PC-3 (cell line): ENCODE measurements at regions not wholly inside any gene's neighbourhood (a gene's known extent, or its start where the extent isn't known, plus 50 kb on each side); places are given as distances from the start of the nearest gene placed in this dataset.

Experiments
- ATAC-seq: fragments of 200-7000 bp; cut with Tn5 transposase; 2 replicates; pipeline ENCODE4 v1.9.1; 2020; ENCODE audit warnings: mild to moderate bottlenecking, moderate library complexity
- BruUV-seq: library from RNA; stranded (reverse); fragments of 400-500 nt; replicated peaks from 2 replicates; lab custom pipeline; 2021; lab: Mats Ljungman, UMichigan
- CTCF ChIA-PET: fragments of 300-600 bp; sonication (Branson Sonifier 250); formaldehyde crosslinking; loops from one replicate; lab custom pipeline; 2022; ENCODE audit warnings: antibody characterized with exemption; lab: Charles Lee
- POLR2A ChIA-PET: fragments of 300-600 bp; sonication (Branson Sonifier 250); formaldehyde crosslinking; loops from one replicate; lab custom pipeline; 2022; ENCODE audit warnings: antibody characterized with exemption; ENCODE audit not compliant: unreplicated experiment; lab: Charles Lee
- DNase-seq: peaks from one replicate; pipeline ENCODE4 v3.0.0-alpha.2; 2015
- H2AFZ ChIP-seq: fragments of 300-600 bp; sonication (generic); 2 replicates; pipeline ENCODE4 v1.6.0; 2016; ENCODE audit warnings: antibody characterized with exemption, low read length
- H3F3A ChIP-seq: fragments of 300-600 bp; sonication (generic); one replicate; pipeline ENCODE4 v1.6.0; 2017; ENCODE audit warnings: antibody characterized with exemption, low read length, control low read depth, mild to moderate bottlenecking; ENCODE audit not compliant: unreplicated experiment
- H3K27ac ChIP-seq: fragments of 300-600 bp; sonication (generic); 2 replicates; pipeline ENCODE4 v1.5.1; 2016; ENCODE audit warnings: mild to moderate bottlenecking, low read length
- H3K27me3 ChIP-seq: fragments of 300-600 bp; sonication (generic); 2 replicates; pipeline ENCODE4 v1.6.1; 2016; ENCODE audit warnings: low read length, mixed read lengths
- H3K36me3 ChIP-seq: fragments of 300-600 bp; sonication (generic); 2 replicates; pipeline ENCODE4 v1.6.1; 2016; ENCODE audit warnings: low read depth, mixed run types, low read length, mixed read lengths
- H3K4me1 ChIP-seq: fragments of 300-600 bp; sonication (generic); 2 replicates; pipeline ENCODE4 v1.5.1; 2016; ENCODE audit warnings: low read length; ENCODE audit not compliant: insufficient read depth
- H3K4me2 ChIP-seq: fragments of 300-600 bp; sonication (generic); 2 replicates; pipeline ENCODE4 v1.6.0; 2016; ENCODE audit warnings: low read length
- H3K4me3 ChIP-seq: fragments of 300-600 bp; sonication (generic); 2 replicates; pipeline ENCODE4 v1.5.1; 2016; ENCODE audit warnings: mild to moderate bottlenecking, low read length, mixed read lengths
- H3K79me2 ChIP-seq: fragments of 300-600 bp; sonication (generic); 2 replicates; pipeline ENCODE4 v1.6.1; 2017; ENCODE audit warnings: low read length, mixed read lengths
- H3K9ac ChIP-seq: fragments of 300-600 bp; sonication (generic); 2 replicates; pipeline ENCODE4 v1.6.0; 2016; ENCODE audit warnings: mild to moderate bottlenecking, low read length
- H3K9me2 ChIP-seq: fragments of 300-600 bp; sonication (generic); replicated peaks from 2 replicates; pipeline ENCODE4 v1.6.1; 2016; ENCODE audit warnings: mixed run types, low read length, mixed read lengths
- H3K9me3 ChIP-seq: fragments of 300-600 bp; sonication (generic); 2 replicates; pipeline ENCODE4 v1.6.1; 2016; ENCODE audit warnings: low read length, mixed read lengths
- H4K20me1 ChIP-seq: fragments of 300-600 bp; sonication (generic); 2 replicates; pipeline ENCODE4 v1.6.1; 2016; ENCODE audit warnings: low read length, mixed read lengths
- EZH2 ChIP-seq: fragments of 300-600 bp; sonication (generic); IDR thresholded peaks from one replicate; pipeline ENCODE4 v1.6.1; 2017; ENCODE audit warnings: antibody characterized with exemption, mild to moderate bottlenecking, low read length; ENCODE audit not compliant: unreplicated experiment
- EZH2phosphoT487 ChIP-seq: fragments of 300-600 bp; sonication (generic); IDR thresholded peaks from 2 replicates; pipeline ENCODE4 v1.6.1; 2018; ENCODE audit warnings: mild to moderate bottlenecking, antibody characterized with exemption, low read length, borderline replicate concordance
- intact Hi-C: fragments of 100-400 bp; cut with micrococcal nuclease; formaldehyde crosslinking; loops from 2 replicates; pipeline ENCODE4 v1.9.0; 2023
- TF ChIP-seq, protein P1 (sequence below): fragments of 300-600 bp; sonication (generic); conservative IDR thresholded peaks from 2 replicates; pipeline ENCODE4 v1.5.1; 2017; ENCODE audit warnings: antibody characterized with exemption, low read depth, mild to moderate bottlenecking, low read length

DNA sequence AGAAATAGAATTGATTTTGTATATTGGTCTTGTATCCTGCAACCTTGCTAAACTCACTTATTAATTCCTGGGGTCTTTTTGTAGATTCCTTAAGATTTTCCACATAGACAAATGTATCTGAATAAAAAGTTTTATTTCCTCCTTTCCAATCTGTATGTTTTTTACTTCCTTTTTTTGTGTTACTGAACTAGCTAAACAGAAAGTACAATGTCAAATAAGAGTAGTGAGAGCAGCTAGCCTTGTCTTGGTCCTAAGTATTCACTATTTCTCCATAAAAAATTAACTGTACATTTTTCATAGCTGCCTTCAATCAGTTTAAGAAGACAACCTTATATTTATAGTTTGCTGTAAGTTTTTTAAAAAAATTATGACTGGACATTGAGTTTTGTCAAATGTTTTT is 74.9 kb downstream of the FASLG start:
- no peaks in the 10 kb centered on the region for H3K36me3 ChIP-seq
- no peaks in the 10 kb centered on the region for H3K27me3 ChIP-seq
- no peak overlapping the region for H2AFZ ChIP-seq
- H3F3A ChIP-seq = no peaks in the 10 kb centered on the region
- ATAC-seq (no peak), DNase-seq (no peak)
- H3K79me2 ChIP-seq = no peaks in the 10 kb centered on the region
- no peak overlapping the region for H3K9ac ChIP-seq
- H3K4me3 ChIP-seq = no peak overlapping the region
- H4K20me1 ChIP-seq = no peaks in the 10 kb centered on the region
- POLR2A ChIA-PET = interaction anchor here (0.5 kb wide), 1 partner anchor 319 kb away, joined by 3 read pairs; no protein-coding TSS in a partner anchor
- H3K9me3 ChIP-seq = no peaks in the 10 kb centered on the region; the same call in 1 of the 2 replicates
- H3K27ac ChIP-seq = no peak overlapping the region
- no peak for TF ChIP-seq EZH2phosphoT487
- TF ChIP-seq, protein P1, sequence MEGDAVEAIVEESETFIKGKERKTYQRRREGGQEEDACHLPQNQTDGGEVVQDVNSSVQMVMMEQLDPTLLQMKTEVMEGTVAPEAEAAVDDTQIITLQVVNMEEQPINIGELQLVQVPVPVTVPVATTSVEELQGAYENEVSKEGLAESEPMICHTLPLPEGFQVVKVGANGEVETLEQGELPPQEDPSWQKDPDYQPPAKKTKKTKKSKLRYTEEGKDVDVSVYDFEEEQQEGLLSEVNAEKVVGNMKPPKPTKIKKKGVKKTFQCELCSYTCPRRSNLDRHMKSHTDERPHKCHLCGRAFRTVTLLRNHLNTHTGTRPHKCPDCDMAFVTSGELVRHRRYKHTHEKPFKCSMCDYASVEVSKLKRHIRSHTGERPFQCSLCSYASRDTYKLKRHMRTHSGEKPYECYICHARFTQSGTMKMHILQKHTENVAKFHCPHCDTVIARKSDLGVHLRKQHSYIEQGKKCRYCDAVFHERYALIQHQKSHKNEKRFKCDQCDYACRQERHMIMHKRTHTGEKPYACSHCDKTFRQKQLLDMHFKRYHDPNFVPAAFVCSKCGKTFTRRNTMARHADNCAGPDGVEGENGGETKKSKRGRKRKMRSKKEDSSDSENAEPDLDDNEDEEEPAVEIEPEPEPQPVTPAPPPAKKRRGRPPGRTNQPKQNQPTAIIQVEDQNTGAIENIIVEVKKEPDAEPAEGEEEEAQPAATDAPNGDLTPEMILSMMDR = no peak
- TF ChIP-seq EZH2 = no peak
- no TSS peak for BruUV-seq
- intact Hi-C loops = no loop called here
- no peak overlapping the region for H3K4me2 ChIP-seq
- CTCF ChIA-PET = no interaction called here
- no peaks in the 10 kb centered on the region for H3K9me2 ChIP-seq
- H3K4me1 ChIP-seq = no peaks in the 10 kb centered on the region

DNA sequence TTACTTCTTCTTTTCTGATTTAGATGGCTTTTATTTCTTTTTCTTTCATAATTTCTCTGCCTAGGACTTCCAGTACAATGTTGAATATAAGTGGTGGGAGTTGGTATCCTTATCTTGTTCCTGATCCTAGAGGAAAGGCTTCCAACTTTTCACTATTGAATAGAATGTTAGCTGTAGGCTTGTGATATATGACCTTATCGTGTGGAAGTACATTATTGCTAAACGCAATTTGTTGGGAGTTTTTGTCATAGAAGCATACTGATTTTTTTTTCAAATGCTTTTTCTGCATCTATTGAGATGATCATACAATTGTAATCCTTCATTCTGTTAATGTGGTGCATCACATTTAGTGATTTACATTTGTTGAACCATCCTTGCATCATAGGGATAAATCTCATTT is 79.5 kb downstream of the FASLG start:
- Histone ChIP-seq H3F3A (no peaks in the 10 kb centered on the region), H3K4me1 (peaks cover 7% of the 10 kb centered on the region), H3K9ac (no peak overlapping the region), H2AFZ (no peak overlapping the region), H3K36me3 (no peaks in the 10 kb centered on the region), H3K9me3 (no peaks in the 10 kb centered on the region), H3K27me3 (no peaks in the 10 kb centered on the region), H3K9me2 (no peaks in the 10 kb centered on the region), H3K4me3 (no peak overlapping the region), H3K27ac (no peak overlapping the region), H4K20me1 (no peaks in the 10 kb centered on the region), H3K4me2 (no peak overlapping the region), H3K79me2 (no peaks in the 10 kb centered on the region)
- BruUV-seq = no TSS peak
- ATAC-seq = no peak
- no peak for TF ChIP-seq EZH2
- TF ChIP-seq, protein P1 = no peak
- TF ChIP-seq EZH2phosphoT487 = no peak
- ChIA-PET POLR2A (no interaction called here), CTCF (no interaction called here)
- intact Hi-C loops = no loop called here
- DNase-seq = no peak

DNA sequence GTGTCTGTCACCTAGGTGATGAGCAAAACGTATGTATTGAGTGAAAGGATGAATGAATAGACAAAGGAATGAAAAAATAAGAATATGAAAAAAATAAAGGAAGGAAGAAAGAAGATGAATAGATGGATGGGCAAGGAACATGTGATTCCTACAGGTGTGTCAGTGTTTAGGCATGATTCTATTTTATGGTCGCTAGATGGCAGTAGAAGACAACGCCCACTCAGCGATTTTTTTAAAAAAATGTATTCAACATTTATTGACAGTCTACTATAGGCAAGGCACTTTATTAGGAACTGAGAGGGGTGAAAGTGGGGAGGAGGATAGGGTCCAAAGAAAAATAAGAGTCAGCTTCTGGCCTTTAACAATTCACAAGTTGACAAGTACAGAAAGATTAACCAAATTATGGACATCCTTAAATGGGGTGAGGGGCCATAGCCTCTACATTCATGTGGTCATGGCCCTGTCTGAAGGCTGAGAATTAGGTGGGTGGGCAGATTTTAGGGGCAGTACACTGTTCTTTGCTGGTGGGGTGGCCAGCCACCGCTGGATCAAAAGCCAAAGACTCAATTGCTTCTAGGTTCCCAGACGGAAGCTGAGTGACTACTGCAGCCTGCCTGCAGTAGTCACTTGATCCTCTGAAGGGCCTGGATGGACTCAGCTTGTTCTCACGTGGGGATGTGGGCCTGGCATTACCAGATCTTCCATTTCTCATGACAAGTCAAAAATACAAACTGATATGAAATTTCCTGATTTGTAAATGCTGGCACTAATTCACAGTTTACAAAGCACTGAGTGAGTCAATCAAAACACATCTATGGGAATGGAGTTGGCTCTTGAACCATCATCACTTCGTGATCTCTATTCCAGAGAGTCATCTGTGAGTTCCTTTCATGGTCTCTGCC is 83.9 kb downstream of the FASLG start:
- BruUV-seq = no TSS peak
- Histone ChIP-seq H3F3A (peaks cover 6% of the 10 kb centered on the region), H3K9ac (no peak overlapping the region), H3K4me1 (peaks cover 34% of the 10 kb centered on the region), H3K4me3 (no peak overlapping the region), H3K36me3 (no peaks in the 10 kb centered on the region), H3K27ac (no peak overlapping the region), H3K9me3 (no peaks in the 10 kb centered on the region), H3K4me2 (no peak overlapping the region), H2AFZ (no peak overlapping the region), H3K9me2 (no peaks in the 10 kb centered on the region), H3K79me2 (no peaks in the 10 kb centered on the region), H3K27me3 (no peaks in the 10 kb centered on the region), H4K20me1 (peaks cover 5% of the 10 kb centered on the region; the same call in 1 of the 2 replicates)
- intact Hi-C loops = loop anchor here (10.0 kb wide), 2 partner anchors 972 to 1332 kb away; partner anchors contain the start of gene KLHL20
- TF ChIP-seq, protein P1 = peak; percentile 100
- no peak for TF ChIP-seq EZH2phosphoT487
- DNase-seq (peak; percentile 94), ATAC-seq (no peak)
- CTCF ChIA-PET = interaction anchor here (0.5 to 4.5 kb wide), 6 partner anchors 80 to 976 kb away, joined by 3 to 46 read pairs (median 3); no protein-coding TSS in a partner anchor
- POLR2A ChIA-PET = interaction anchor here (0.6 to 0.7 kb wide), 2 partner anchors 547 to 697 kb away, joined by 3 read pairs; no protein-coding TSS in a partner anchor
